ENCODE measurements at regions not wholly inside any gene's neighbourhood (a gene's known extent, or its start where the extent isn't known, plus 50 kb on each side); places are given as distances from the start of the nearest gene placed in this dataset.

GRCh38 chr2:219973136-219973535, 345.7 kb downstream of the SLC4A3 start:
- WGBS, 2 experiments (ENCODE audit: low coverage in 1 of 2, low lambda C conversion rate in 2 of 2, missing lambda C conversion rate in 2 of 2), result 40 to 52% methylated on average over 1 of the region's 1 CpG
- no peaks in the 10 kb centered on the region for H3K79me2 ChIP-seq (ENCODE audit: insufficient read depth)
- H3K36me3 ChIP-seq (ENCODE audit: low read depth), result no peaks in the 10 kb centered on the region
- no peaks in the 10 kb centered on the region for H4K20me1 ChIP-seq (ENCODE audit: insufficient read depth)
- no peak overlapping the region for H3K9ac ChIP-seq
- in situ Hi-C loops (cut with MboI), result no loop called here
- TF ChIP-seq EZH2 (IDR thresholded peaks at IDR 0.05; ENCODE audit: insufficient read depth, poor library complexity, severe bottlenecking), result no peak
- TF ChIP-seq EZH2phosphoT487 (IDR thresholded peaks at IDR 0.05; ENCODE audit: insufficient read depth, low read depth), result no peak
- no peak overlapping the region for H3K4me3 ChIP-seq
- H3K4me1 ChIP-seq (ENCODE audit: insufficient read depth), result peaks cover 13% of the 10 kb centered on the region
- no peaks in the 10 kb centered on the region for H3K9me3 ChIP-seq (ENCODE audit: low read depth)
- H3K9me2 ChIP-seq (ENCODE audit: insufficient read depth), result no peaks in the 10 kb centered on the region
- DNase-seq, result no peak
- H3F3A ChIP-seq (ENCODE audit: insufficient read depth), result peaks cover 14% of the 10 kb centered on the region
- H3K27ac ChIP-seq, result no peak overlapping the region
- H3K27me3 ChIP-seq (replicated peaks; ENCODE audit: insufficient read depth), result no peaks in the 10 kb centered on the region
- H3K4me2 ChIP-seq (ENCODE audit: unreplicated experiment), result no peak overlapping the region
- H2AFZ ChIP-seq, result no peak overlapping the region

- Histone ChIP-seq H3K27me3 (replicated peaks; ENCODE audit: insufficient read depth) (no peaks in the 10 kb centered on the region), H3K4me1 (ENCODE audit: insufficient read depth) (no peaks in the 10 kb centered on the region), H3K9ac (no peak overlapping the region), H3K79me2 (ENCODE audit: insufficient read depth) (no peaks in the 10 kb centered on the region), H3K4me3 (no peak overlapping the region), H3K27ac (no peak overlapping the region), H4K20me1 (ENCODE audit: insufficient read depth) (no peaks in the 10 kb centered on the region), H3K9me3 (ENCODE audit: low read depth) (no peaks in the 10 kb centered on the region), H2AFZ (no peak overlapping the region), H3K4me2 (ENCODE audit: unreplicated experiment) (no peak overlapping the region), H3K9me2 (ENCODE audit: insufficient read depth) (no peaks in the 10 kb centered on the region), H3F3A (ENCODE audit: insufficient read depth) (no peaks in the 10 kb centered on the region), H3K36me3 (ENCODE audit: low read depth) (no peaks in the 10 kb centered on the region)
- no peak for DNase-seq
- 33 to 42% methylated on average over 2 of the region's 2 CpGs for WGBS, 2 experiments (ENCODE audit: low coverage in 1 of 2, low lambda C conversion rate in 2 of 2, missing lambda C conversion rate in 2 of 2)
- TF ChIP-seq EZH2phosphoT487 (IDR thresholded peaks at IDR 0.05; ENCODE audit: insufficient read depth, low read depth), result no peak
- no peak for TF ChIP-seq EZH2 (IDR thresholded peaks at IDR 0.05; ENCODE audit: insufficient read depth, poor library complexity, severe bottlenecking)
- in situ Hi-C loops (cut with MboI), result no loop called here
These were observed 349.4 kb downstream of the SLC4A3 start for GRCh38 chr2:219976871-219977270.

GRCh38 chr2:219980638-219981037, 353.2 kb downstream of the SLC4A3 start:
- Histone ChIP-seq H3K4me2 (ENCODE audit: unreplicated experiment) (no peak overlapping the region), H3K9me3 (ENCODE audit: low read depth) (no peaks in the 10 kb centered on the region), H3K9me2 (ENCODE audit: insufficient read depth) (no peaks in the 10 kb centered on the region), H4K20me1 (ENCODE audit: insufficient read depth) (no peaks in the 10 kb centered on the region), H3K4me3 (no peak overlapping the region), H2AFZ (no peak overlapping the region), H3K27ac (no peak overlapping the region), H3K9ac (no peak overlapping the region), H3K4me1 (ENCODE audit: insufficient read depth) (no peaks in the 10 kb centered on the region), H3K79me2 (ENCODE audit: insufficient read depth) (no peaks in the 10 kb centered on the region), H3K36me3 (ENCODE audit: low read depth) (no peaks in the 10 kb centered on the region), H3F3A (ENCODE audit: insufficient read depth) (no peaks in the 10 kb centered on the region; the same call in 1 of the 2 replicates), H3K27me3 (replicated peaks; ENCODE audit: insufficient read depth) (no peaks in the 10 kb centered on the region)
- DNase-seq, result no peak
- TF ChIP-seq EZH2 (IDR thresholded peaks at IDR 0.05; ENCODE audit: insufficient read depth, poor library complexity, severe bottlenecking), result no peak
- TF ChIP-seq EZH2phosphoT487 (IDR thresholded peaks at IDR 0.05; ENCODE audit: insufficient read depth, low read depth), result no peak
- 14 to 39% methylated on average over 2 of the region's 2 CpGs for WGBS, 2 experiments (ENCODE audit: low coverage in 1 of 2, low lambda C conversion rate in 2 of 2, missing lambda C conversion rate in 2 of 2)
- in situ Hi-C loops (cut with MboI), result no loop called here

- in situ Hi-C loops (cut with MboI), result no loop called here
- Histone ChIP-seq H3K27ac (no peak overlapping the region), H4K20me1 (ENCODE audit: insufficient read depth) (no peaks in the 10 kb centered on the region), H3K4me1 (ENCODE audit: insufficient read depth) (no peaks in the 10 kb centered on the region; the same call in 1 of the 2 replicates), H3K36me3 (ENCODE audit: low read depth) (no peaks in the 10 kb centered on the region), H2AFZ (no peak overlapping the region), H3K79me2 (ENCODE audit: insufficient read depth) (no peaks in the 10 kb centered on the region), H3K9ac (no peak overlapping the region), H3K9me3 (ENCODE audit: low read depth) (no peaks in the 10 kb centered on the region), H3K27me3 (replicated peaks; ENCODE audit: insufficient read depth) (no peaks in the 10 kb centered on the region), H3K4me2 (ENCODE audit: unreplicated experiment) (no peak overlapping the region), H3K4me3 (no peak overlapping the region), H3K9me2 (ENCODE audit: insufficient read depth) (no peaks in the 10 kb centered on the region), H3F3A (ENCODE audit: insufficient read depth) (peaks cover 9% of the 10 kb centered on the region)
- TF ChIP-seq EZH2 (IDR thresholded peaks at IDR 0.05; ENCODE audit: insufficient read depth, poor library complexity, severe bottlenecking) (no peak), EZH2phosphoT487 (IDR thresholded peaks at IDR 0.05; ENCODE audit: insufficient read depth, low read depth) (no peak)
- no peak for DNase-seq
These were observed 356.4 kb downstream of the SLC4A3 start for GRCh38 chr2:219983836-219984235.

- TF ChIP-seq EZH2phosphoT487 (IDR thresholded peaks at IDR 0.05; ENCODE audit: insufficient read depth, low read depth) (no peak), EZH2 (IDR thresholded peaks at IDR 0.05; ENCODE audit: insufficient read depth, poor library complexity, severe bottlenecking) (no peak)
- WGBS, 2 experiments (ENCODE audit: low coverage in 1 of 2, low lambda C conversion rate in 2 of 2, missing lambda C conversion rate in 2 of 2), result 49 to 50% methylated on average over 3 of the region's 3 CpGs
- H3K79me2 ChIP-seq (ENCODE audit: insufficient read depth), result no peaks in the 10 kb centered on the region
- H2AFZ ChIP-seq, result no peak overlapping the region
- no peaks in the 10 kb centered on the region for H3K9me2 ChIP-seq (ENCODE audit: insufficient read depth)
- no peaks in the 10 kb centered on the region for H3K27me3 ChIP-seq (replicated peaks; ENCODE audit: insufficient read depth)
- peaks cover 9% of the 10 kb centered on the region for H3F3A ChIP-seq (ENCODE audit: insufficient read depth)
- DNase-seq, result no peak
- in situ Hi-C loops (cut with MboI), result no loop called here
- H3K36me3 ChIP-seq (ENCODE audit: low read depth), result no peaks in the 10 kb centered on the region
- no peak overlapping the region for H3K27ac ChIP-seq
- H4K20me1 ChIP-seq (ENCODE audit: insufficient read depth), result no peaks in the 10 kb centered on the region
- no peak overlapping the region for H3K4me2 ChIP-seq (ENCODE audit: unreplicated experiment)
- no peaks in the 10 kb centered on the region; the same call in 1 of the 2 replicates for H3K4me1 ChIP-seq (ENCODE audit: insufficient read depth)
- no peak overlapping the region for H3K9ac ChIP-seq
- no peaks in the 10 kb centered on the region for H3K9me3 ChIP-seq (ENCODE audit: low read depth)
- no peak overlapping the region for H3K4me3 ChIP-seq
These were observed 357.6 kb downstream of the SLC4A3 start for GRCh38 chr2:219985017-219985416.
